ENCODE measurements at regions not wholly inside any gene's neighbourhood (a gene's known extent, or its start where the extent isn't known, plus 50 kb on each side); places are given as distances from the start of the nearest gene placed in this dataset.

GRCh38 chr5:119820016-119820415 lies 190.7 kb downstream of the FAM170A start:
- ChIA-PET POLR2A (no interaction called here), CTCF (ENCODE audit: low intra/inter-chr PET ratio, low total read pairs) (no interaction called here)
- no peaks in the 10 kb centered on the region for H4K20me1 ChIP-seq (ENCODE audit: insufficient read depth, low read length)
- no peaks in the 10 kb centered on the region; a peak in 1 of 5 replicates for H3K27me3 ChIP-seq (ENCODE audit: control insufficient read depth in 1 of 2, insufficient read depth in 2 of 2, low read length in 2 of 2)
- H3K4me3 ChIP-seq (replicated peaks in 1 of 3; ENCODE audit: insufficient read depth in 1 of 3, low read depth in 2 of 3, low read length in 3 of 3) = no peak overlapping the region
- DNase-seq (ENCODE audit: low spot score) (no peak), ATAC-seq (no peak), FAIRE-seq (no peak)
- no TSS peak for BruUV-seq (replicated peaks)
- H3K27ac ChIP-seq (ENCODE audit: extremely low read length, insufficient read depth, low read length) = no peak overlapping the region
- WGBS (ENCODE audit: low lambda C conversion rate) = 9% methylated on average over 1 of the region's 1 CpG
- H3K9me3 ChIP-seq (ENCODE audit: low read length) = no peaks in the 10 kb centered on the region
- no peak overlapping the region for H2AFZ ChIP-seq (ENCODE audit: low read length)
- TF ChIP-seq ZNF136 (CRISPR knock-in tag; IDR thresholded peaks at IDR 0.05; ENCODE audit: low read depth) = no peak
- no peaks in the 10 kb centered on the region for H3K4me1 ChIP-seq (ENCODE audit: insufficient read depth, low read length)
- H3K4me2 ChIP-seq (ENCODE audit: low read depth, low read length) = no peak overlapping the region
- intact Hi-C loops (cut with micrococcal nuclease; ENCODE audit: unreplicated experiment) = no loop called here
- H3K36me3 ChIP-seq (replicated peaks in 1 of 2; ENCODE audit: control insufficient read depth in 1 of 2, insufficient read depth in 2 of 2, low read length in 2 of 2) = no peaks in the 10 kb centered on the region
- no peak overlapping the region for H3K9ac ChIP-seq (ENCODE audit: insufficient read depth, low read depth, low read length)
- no peaks in the 10 kb centered on the region for H3K79me2 ChIP-seq (ENCODE audit: insufficient read depth, low read length)
- in situ Hi-C loops (cut with HindIII; ENCODE audit: extremely low pct_ligation_motif_present, low pct_unique_long_range_greater_than_20kb) = no loop called here

GRCh38 chr5:119820608-119821007 lies 191.2 kb downstream of the FAM170A start:
- H3K9ac ChIP-seq (ENCODE audit: insufficient read depth, low read depth, low read length) = no peak overlapping the region
- FAIRE-seq (no peak), ATAC-seq (no peak), DNase-seq (ENCODE audit: low spot score) (no peak)
- in situ Hi-C loops (cut with HindIII; ENCODE audit: extremely low pct_ligation_motif_present, low pct_unique_long_range_greater_than_20kb) (no loop called here), intact Hi-C loops (cut with micrococcal nuclease; ENCODE audit: unreplicated experiment) (no loop called here)
- ChIA-PET CTCF (ENCODE audit: low intra/inter-chr PET ratio, low total read pairs) (no interaction called here), POLR2A (no interaction called here)
- H4K20me1 ChIP-seq (ENCODE audit: insufficient read depth, low read length) = no peaks in the 10 kb centered on the region
- no peaks in the 10 kb centered on the region for H3K9me3 ChIP-seq (ENCODE audit: low read length)
- no peaks in the 10 kb centered on the region for H3K36me3 ChIP-seq (replicated peaks in 1 of 2; ENCODE audit: control insufficient read depth in 1 of 2, insufficient read depth in 2 of 2, low read length in 2 of 2)
- BruUV-seq (replicated peaks) = no TSS peak
- 1% methylated on average over 2 of the region's 2 CpGs for WGBS (ENCODE audit: low lambda C conversion rate)
- H3K4me3 ChIP-seq (replicated peaks in 1 of 3; ENCODE audit: insufficient read depth in 1 of 3, low read depth in 2 of 3, low read length in 3 of 3) = no peak overlapping the region
- no peak overlapping the region for H3K27ac ChIP-seq (ENCODE audit: extremely low read length, insufficient read depth, low read length)
- no peaks in the 10 kb centered on the region; a peak in 1 of 5 replicates for H3K27me3 ChIP-seq (ENCODE audit: control insufficient read depth in 1 of 2, insufficient read depth in 2 of 2, low read length in 2 of 2)
- no peak overlapping the region for H3K4me2 ChIP-seq (ENCODE audit: low read depth, low read length)
- TF ChIP-seq PRDM10 (CRISPR knock-in tag; IDR thresholded peaks at IDR 0.05; ENCODE audit: low read depth) (no peak), IRF9 (CRISPR knock-in tag; IDR thresholded peaks at IDR 0.05; ENCODE audit: borderline replicate concordance) (no peak), ZBTB2 (CRISPR knock-in tag; IDR thresholded peaks at IDR 0.05; ENCODE audit: low read depth) (no peak), PRPF4 (IDR thresholded peaks at IDR 0.05; ENCODE audit: low read depth, low read length, poor library complexity, severe bottlenecking) (no peak), HNRNPUL1 (IDR thresholded peaks at IDR 0.05; ENCODE audit: low read depth, low read length) (no peak), ZNF773 (CRISPR knock-in tag; IDR thresholded peaks at IDR 0.05; ENCODE audit: borderline replicate concordance) (no peak)
- H3K79me2 ChIP-seq (ENCODE audit: insufficient read depth, low read length) = no peaks in the 10 kb centered on the region
- no peak overlapping the region for H2AFZ ChIP-seq (ENCODE audit: low read length)
- H3K4me1 ChIP-seq (ENCODE audit: insufficient read depth, low read length) = no peaks in the 10 kb centered on the region

Measured in HepG2 (cell line).